IMR-90 (cell line): ENCODE measurements at regions not wholly inside any gene's neighbourhood (a gene's known extent, or its start where the extent isn't known, plus 50 kb on each side); places are given as distances from the start of the nearest gene placed in this dataset.
"Not testable (repeated sequence)": the region's sequence is repeated elsewhere in the genome, so short reads cannot be mapped to it uniquely, and the experiment has no call there.

ENCODE experiments used
- CEBPB ChIP-seq: IDR thresholded peaks from 2 replicates; pipeline ENCODE4 v1.6.1; 2012; ENCODE audit warnings: low read depth, low read length, improper control_type of control experiment
- ELK1 ChIP-seq: fragments of 150-350 bp; IDR thresholded peaks from 2 replicates; pipeline ENCODE4 v1.6.1; 2016; ENCODE audit warnings: low read depth, mild to moderate bottlenecking, low read length, moderate library complexity, borderline replicate concordance
- FOS ChIP-seq: fragments of 150-350 bp; IDR thresholded peaks from 2 replicates; pipeline ENCODE4 v1.6.1; 2016; ENCODE audit warnings: low read depth, low read length
- MAFK ChIP-seq: IDR thresholded peaks from 2 replicates; pipeline ENCODE4 v1.6.1; 2012; ENCODE audit warnings: low read depth, low read length, improper control_type of control experiment
- MXI1 ChIP-seq: IDR thresholded peaks from 2 replicates; pipeline ENCODE4 v1.6.1; 2012; ENCODE audit warnings: low read depth, mild to moderate bottlenecking, low read length, moderate library complexity, borderline replicate concordance
- POLR2A ChIP-seq: IDR thresholded peaks from 2 replicates; pipeline ENCODE4 v1.6.1; 2012; ENCODE audit warnings: mild to moderate bottlenecking, low read depth, low read length
- RAD21 ChIP-seq: IDR thresholded peaks from 2 replicates; pipeline ENCODE4 v1.6.1; 2012; ENCODE audit warnings: low read length, improper control_type of control experiment
- RCOR1 ChIP-seq: IDR thresholded peaks from 2 replicates; pipeline ENCODE4 v1.6.1; 2012; ENCODE audit warnings: mild to moderate bottlenecking, low read length, improper control_type of control experiment; ENCODE audit not compliant: insufficient replicate concordance
- RFX5 ChIP-seq: IDR thresholded peaks from 2 replicates; pipeline ENCODE4 v1.8.0; 2012; ENCODE audit warnings: low read depth, mild to moderate bottlenecking, low read length, moderate library complexity
- TF ChIP-seq, protein P1 (sequence below): conservative IDR thresholded peaks from 2 replicates; pipeline ENCODE4 v1.5.1; 2012; ENCODE audit warnings: mild to moderate bottlenecking, low read depth, low read length, improper control_type of control experiment

DNA sequence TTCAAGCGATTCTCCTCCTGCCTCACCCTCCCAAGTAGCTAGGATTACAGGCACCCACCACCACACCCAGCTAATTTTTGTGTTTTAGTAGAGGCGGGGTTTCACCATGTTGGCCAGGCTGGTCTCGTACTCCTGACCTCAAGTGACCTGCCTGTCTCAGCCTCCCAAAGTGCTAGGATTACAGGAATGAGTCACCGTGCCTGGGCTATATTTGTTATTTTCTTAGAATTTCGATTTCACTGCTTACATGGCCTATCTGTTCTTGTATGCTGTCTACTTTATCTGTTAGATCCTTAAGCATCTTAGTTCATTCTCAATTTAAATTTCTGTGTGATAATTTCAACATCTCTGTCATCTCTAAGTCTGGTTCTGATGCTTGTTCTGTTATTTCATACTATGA, 210.6 kb upstream of the NPY2R start:
- TF ChIP-seq, protein P1, sequence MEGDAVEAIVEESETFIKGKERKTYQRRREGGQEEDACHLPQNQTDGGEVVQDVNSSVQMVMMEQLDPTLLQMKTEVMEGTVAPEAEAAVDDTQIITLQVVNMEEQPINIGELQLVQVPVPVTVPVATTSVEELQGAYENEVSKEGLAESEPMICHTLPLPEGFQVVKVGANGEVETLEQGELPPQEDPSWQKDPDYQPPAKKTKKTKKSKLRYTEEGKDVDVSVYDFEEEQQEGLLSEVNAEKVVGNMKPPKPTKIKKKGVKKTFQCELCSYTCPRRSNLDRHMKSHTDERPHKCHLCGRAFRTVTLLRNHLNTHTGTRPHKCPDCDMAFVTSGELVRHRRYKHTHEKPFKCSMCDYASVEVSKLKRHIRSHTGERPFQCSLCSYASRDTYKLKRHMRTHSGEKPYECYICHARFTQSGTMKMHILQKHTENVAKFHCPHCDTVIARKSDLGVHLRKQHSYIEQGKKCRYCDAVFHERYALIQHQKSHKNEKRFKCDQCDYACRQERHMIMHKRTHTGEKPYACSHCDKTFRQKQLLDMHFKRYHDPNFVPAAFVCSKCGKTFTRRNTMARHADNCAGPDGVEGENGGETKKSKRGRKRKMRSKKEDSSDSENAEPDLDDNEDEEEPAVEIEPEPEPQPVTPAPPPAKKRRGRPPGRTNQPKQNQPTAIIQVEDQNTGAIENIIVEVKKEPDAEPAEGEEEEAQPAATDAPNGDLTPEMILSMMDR: not testable (repeated sequence)
- TF ChIP-seq MAFK, RAD21, POLR2A, RFX5, MXI1, CEBPB, RCOR1, ELK1, FOS: not testable (repeated sequence)
